Pancreas (tissue), 10 donors: ENCODE measurements at regions not wholly inside any gene's neighbourhood (a gene's known extent, or its start where the extent isn't known, plus 50 kb on each side); places are given as distances from the start of the nearest gene placed in this dataset.

Experiments
- ATAC-seq, 4 donors: fragments of 200-7000 bp; cut with Tn5 transposase; one replicate each; pipeline versions ENCODE4 v1.8.0 to v1.9.1; 2020; ENCODE audit warnings: mild to moderate bottlenecking in 4 of 4, moderate library complexity in 4 of 4
- DNase-seq, 6 donors: peaks; one replicate each; pipeline ENCODE4 v3.0.0-alpha.2; 2020
- FAIRE-seq: peaks from 2 replicates; lab custom pipeline; 2012; peaks lifted over from hg19 to GRCh38; lab: Jason Lieb, UNC
- H3K27ac ChIP-seq, 4 donors: fragments of 200-600 bp; sonication (generic); 1 replicate in 3 of 4; 2 replicates in 1 of 4; pipeline versions ENCODE4 v1.5.0 to v1.8.0; 2020
- H3K27me3 ChIP-seq, 4 donors: fragments of 200-600 bp; one replicate each; pipeline ENCODE4 v1.8.0; 2021
- H3K36me3 ChIP-seq, 3 donors: fragments of 200-600 bp; sonication (generic) in 1 of 3; one replicate each; pipeline versions ENCODE4 v1.5.0 to v1.8.0; 2020 to 2021
- H3K4me1 ChIP-seq, 3 donors: fragments of 200-600 bp; one replicate each; pipeline ENCODE4 v1.8.0; 2021
- H3K4me3 ChIP-seq, 4 donors: fragments of 200-600 bp; sonication (generic) in 2 of 4; one replicate each; pipeline versions ENCODE4 v1.5.0 to v1.8.0; 2020 to 2021
- H3K9me3 ChIP-seq, 4 donors: fragments of 200-600 bp; one replicate each; pipeline ENCODE4 v1.8.0; 2021
- WGBS, 2 donors: extraction: QIAGEN DNeasy Blood & Tissue Kit; methylation state at CpG; one replicate each; pipeline ENCODE4 v1.1.7; 2013; 5-methylcytosine and 5-hydroxymethylcytosine counted together
- intact Hi-C, 3 donors: fragments of 100-400 bp; cut with DNase I; formaldehyde crosslinking; loops; one replicate each; pipeline versions ENCODE4 v1.11.1 to v1.14.2; 2022
- TF ChIP-seq, protein P1 (sequence below), 4 donors: fragments of 200-600 bp; sonication (generic) in 3 of 4; IDR thresholded peaks; one replicate each; pipeline versions ENCODE4 v1.5.0 to v1.8.0; 2021; ENCODE audit warnings: antibody characterized with exemption in 4 of 4
- donor health status: healthy with polysubstance abuse.
- donor health status: DM: no; HTN: no; CAD: no; lungs with moderate emphysema.
- donor health status: DM: no; HTN: no; CAD: no.
- donor health status: control.
- donor health status: control.
- donor health status: Bipolar disorder and iron deficiency.
- donor health status: DM: yes; HTN: yes; CAD: no.
- donor health status: DM: no; HTN: no; CAD: no.
- donor health status: DM: no; HTN: no; CAD: no.
- donor health status: DM: yes; HTN: yes; CAD: no.

DNA sequence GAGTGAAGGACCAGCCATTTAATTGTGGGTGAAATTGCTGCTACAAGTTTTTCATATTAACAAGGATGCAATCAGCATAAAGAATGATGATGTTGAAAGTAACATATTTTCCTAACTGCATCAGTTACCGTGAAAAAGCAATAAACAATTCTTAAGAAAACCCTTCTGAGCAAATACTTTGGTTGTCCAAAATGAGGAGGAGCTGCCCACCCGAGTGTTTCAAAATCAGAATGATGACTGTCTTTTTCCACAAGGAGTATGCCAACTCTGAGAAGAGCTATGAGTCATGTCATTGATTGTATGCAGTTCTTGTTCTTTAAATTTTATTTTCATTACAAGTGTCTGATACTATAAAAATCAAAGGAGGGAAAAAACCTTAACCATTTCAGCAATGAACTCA, 470.5 kb downstream of the COL12A1 start:
- Histone ChIP-seq H3K27ac (no peak overlapping the region), H3K4me3 (no peak overlapping the region), H3K36me3 (no peaks in the 10 kb centered on the region), H3K9me3 (no peaks in the 10 kb centered on the region), H3K4me1 (no peaks in the 10 kb centered on the region), H3K27me3 (no peaks in the 10 kb centered on the region)
- WGBS, 2 donors = 52 to 73% methylated on average over 2 of the region's 2 CpGs
- ATAC-seq = peak in 1 of 4 donors; percentile 41
- intact Hi-C loops = no loop called here
- no peak for DNase-seq
- FAIRE-seq = no peak
- TF ChIP-seq, protein P1, sequence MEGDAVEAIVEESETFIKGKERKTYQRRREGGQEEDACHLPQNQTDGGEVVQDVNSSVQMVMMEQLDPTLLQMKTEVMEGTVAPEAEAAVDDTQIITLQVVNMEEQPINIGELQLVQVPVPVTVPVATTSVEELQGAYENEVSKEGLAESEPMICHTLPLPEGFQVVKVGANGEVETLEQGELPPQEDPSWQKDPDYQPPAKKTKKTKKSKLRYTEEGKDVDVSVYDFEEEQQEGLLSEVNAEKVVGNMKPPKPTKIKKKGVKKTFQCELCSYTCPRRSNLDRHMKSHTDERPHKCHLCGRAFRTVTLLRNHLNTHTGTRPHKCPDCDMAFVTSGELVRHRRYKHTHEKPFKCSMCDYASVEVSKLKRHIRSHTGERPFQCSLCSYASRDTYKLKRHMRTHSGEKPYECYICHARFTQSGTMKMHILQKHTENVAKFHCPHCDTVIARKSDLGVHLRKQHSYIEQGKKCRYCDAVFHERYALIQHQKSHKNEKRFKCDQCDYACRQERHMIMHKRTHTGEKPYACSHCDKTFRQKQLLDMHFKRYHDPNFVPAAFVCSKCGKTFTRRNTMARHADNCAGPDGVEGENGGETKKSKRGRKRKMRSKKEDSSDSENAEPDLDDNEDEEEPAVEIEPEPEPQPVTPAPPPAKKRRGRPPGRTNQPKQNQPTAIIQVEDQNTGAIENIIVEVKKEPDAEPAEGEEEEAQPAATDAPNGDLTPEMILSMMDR (IDR thresholded peaks at IDR 0.05) = no peak

DNA sequence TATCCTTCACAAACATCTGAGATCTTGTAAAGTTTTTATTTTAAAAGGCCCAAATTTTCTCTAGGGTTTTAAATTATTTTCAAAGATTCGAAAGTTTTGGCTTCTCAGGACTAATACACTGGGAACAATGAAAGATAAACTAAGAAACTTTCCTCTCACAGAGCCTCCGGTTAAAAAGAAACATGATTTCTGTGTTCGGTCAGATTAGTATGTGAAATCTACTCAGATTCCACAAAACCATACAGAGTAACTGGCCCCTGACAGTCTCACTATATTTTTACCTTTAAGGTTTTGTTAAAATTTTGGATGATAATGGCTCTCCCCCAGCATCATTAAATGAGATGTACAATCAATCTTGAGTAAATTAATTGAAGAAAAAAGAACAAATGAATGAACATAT, 471.0 kb downstream of the COL12A1 start:
- WGBS, 2 donors = 86 to 88% methylated on average over 3 of the region's 3 CpGs
- Histone ChIP-seq H3K36me3 (no peaks in the 10 kb centered on the region), H3K9me3 (no peaks in the 10 kb centered on the region), H3K27ac (no peak overlapping the region), H3K27me3 (no peaks in the 10 kb centered on the region), H3K4me1 (no peaks in the 10 kb centered on the region), H3K4me3 (no peak overlapping the region)
- intact Hi-C loops = no loop called here
- FAIRE-seq = no peak
- no peak for DNase-seq
- ATAC-seq = no peak
- TF ChIP-seq, protein P1 (IDR thresholded peaks at IDR 0.05) = no peak

DNA sequence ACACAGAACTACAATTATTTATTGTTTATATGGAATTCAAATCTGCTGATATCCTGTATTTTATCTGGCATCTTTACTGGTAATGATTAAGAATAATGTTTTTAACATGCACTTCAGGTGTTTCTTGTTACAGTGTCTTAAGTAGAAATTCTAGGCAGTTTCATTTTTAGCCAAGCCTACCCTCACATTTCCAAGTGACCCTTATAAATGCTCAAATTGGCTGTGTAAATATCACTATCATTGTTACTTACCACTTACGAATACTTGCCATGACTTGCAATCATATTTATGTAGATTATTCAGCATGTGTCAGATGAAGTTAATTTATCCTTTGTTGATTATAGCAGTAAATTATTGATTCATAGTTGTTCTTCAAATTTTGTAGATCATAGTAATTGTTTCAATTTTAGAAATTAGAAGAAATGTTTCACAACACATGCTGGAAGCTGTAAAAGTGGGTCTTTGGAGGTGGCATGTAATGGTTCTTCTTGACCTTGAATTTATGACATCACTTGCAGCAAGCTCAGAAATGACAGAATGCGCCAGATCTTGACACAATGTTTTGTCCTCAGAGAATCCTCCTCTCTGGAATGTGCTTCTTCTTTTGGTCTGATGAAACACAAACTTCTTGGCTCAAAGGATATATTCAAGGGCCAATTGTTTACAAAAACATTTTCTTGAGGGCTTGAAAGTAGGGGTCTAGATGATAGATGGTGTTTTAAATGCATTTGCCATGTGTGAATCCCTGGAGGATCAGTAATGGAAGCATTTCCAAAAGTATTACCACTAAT, 471.8 kb downstream of the COL12A1 start:
- 42 to 67% methylated on average over 2 of the region's 2 CpGs for WGBS, 2 donors
- TF ChIP-seq, protein P1 (IDR thresholded peaks at IDR 0.05) = no peak
- no peak overlapping the region for H3K27ac ChIP-seq
- H3K36me3 ChIP-seq = no peaks in the 10 kb centered on the region
- no peak for DNase-seq
- no peaks in the 10 kb centered on the region for H3K4me1 ChIP-seq
- ATAC-seq = no peak
- no peaks in the 10 kb centered on the region for H3K27me3 ChIP-seq
- FAIRE-seq = no peak
- intact Hi-C loops = no loop called here
- no peaks in the 10 kb centered on the region for H3K9me3 ChIP-seq
- no peak overlapping the region for H3K4me3 ChIP-seq

DNA sequence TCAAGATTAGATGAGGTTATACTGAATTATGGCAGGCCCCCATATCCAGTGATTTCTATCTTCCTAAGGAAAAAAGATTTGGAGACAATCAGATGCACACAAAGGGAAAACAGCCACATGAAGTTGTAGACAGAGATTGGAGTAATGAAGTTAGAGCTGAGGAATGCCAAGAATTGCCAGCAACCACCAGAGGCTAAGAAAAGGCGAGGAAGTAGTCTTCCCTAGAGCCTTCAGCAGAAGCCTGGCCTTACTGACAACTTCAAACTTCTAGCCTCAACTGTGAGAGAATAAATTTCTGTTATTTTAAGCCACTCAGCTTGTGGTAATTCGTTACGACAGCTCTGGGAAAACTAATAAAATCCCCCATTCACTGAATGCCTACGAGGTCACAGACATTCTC, 473.9 kb downstream of the COL12A1 start:
- H3K27ac ChIP-seq = no peak overlapping the region
- WGBS, 2 donors = 61 to 85% methylated on average over 4 of the region's 4 CpGs
- no peaks in the 10 kb centered on the region for H3K27me3 ChIP-seq
- no peaks in the 10 kb centered on the region for H3K36me3 ChIP-seq
- no peak overlapping the region for H3K4me3 ChIP-seq
- no peak for ATAC-seq
- no peak for FAIRE-seq
- intact Hi-C loops = no loop called here
- no peak for DNase-seq
- H3K9me3 ChIP-seq = no peaks in the 10 kb centered on the region
- TF ChIP-seq, protein P1 (IDR thresholded peaks at IDR 0.05) = no peak
- no peaks in the 10 kb centered on the region for H3K4me1 ChIP-seq

DNA sequence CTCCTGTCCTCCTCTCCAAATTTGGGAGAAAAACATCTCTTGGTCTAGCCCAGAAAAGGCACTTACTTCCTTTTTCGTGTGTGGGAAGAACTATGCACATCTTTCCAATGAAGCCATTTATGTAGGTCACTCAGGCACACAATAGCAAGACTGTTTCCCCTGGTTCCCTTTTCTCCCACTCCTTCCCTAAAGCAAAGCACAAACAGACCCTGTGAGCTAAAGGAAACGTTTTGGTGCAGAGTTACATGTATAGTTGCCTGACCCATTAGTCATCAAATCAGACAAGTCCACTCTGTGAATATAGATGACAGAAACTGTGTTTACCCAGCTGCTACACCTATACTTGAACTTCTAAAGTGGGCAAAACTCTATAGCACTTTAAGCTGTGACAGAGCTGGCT, 474.6 kb downstream of the COL12A1 start:
- WGBS, 2 donors = 27 to 32% methylated on average over 2 of the region's 2 CpGs
- no peak for DNase-seq
- intact Hi-C loops = no loop called here
- FAIRE-seq = no peak
- Histone ChIP-seq H3K4me3 (no peak overlapping the region), H3K27me3 (no peaks in the 10 kb centered on the region), H3K36me3 (no peaks in the 10 kb centered on the region), H3K27ac (no peak overlapping the region), H3K9me3 (no peaks in the 10 kb centered on the region), H3K4me1 (no peaks in the 10 kb centered on the region)
- ATAC-seq = peak in 2 of 4 donors; percentile 47 to 65
- TF ChIP-seq, protein P1 (IDR thresholded peaks at IDR 0.05) = no peak
